ENCODE measurements at regions not wholly inside any gene's neighbourhood (a gene's known extent, or its start where the extent isn't known, plus 50 kb on each side); places are given as distances from the start of the nearest gene placed in this dataset.

DNA sequence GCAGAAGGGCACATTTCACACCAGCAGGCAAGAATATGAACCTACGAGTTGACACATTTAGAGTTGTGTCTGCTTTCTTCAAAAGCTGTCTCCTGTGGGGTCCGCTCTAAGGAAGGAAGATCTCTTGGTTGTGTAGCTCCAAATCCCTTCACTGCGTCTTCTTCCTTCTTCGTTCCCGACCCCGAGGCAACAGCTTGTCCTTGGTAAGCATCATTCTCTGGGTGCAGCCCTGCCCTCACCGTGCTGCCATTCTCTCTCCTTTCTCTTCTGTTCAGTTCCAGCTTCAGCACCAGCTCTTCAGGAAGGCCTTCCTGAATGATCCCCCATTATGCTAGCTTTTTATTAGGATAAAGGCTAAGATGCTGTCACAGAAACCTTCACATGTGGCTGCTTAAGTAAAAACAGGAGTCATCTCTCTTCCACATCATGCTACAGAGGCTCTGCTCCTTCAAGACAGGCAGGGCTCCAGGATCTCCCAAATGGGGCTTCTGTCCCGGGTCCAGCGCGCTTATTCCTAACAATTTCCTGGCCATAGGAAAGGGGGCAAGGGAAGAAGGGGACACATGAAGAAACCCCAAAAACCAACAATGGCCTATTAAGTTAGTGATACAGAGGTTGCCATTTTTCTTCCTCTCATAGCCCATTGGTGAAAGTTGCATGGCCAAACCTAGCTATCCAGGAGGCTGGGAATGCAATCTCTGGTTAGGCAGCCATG lies 52.2 kb upstream of the SHH start:
- TF ChIP-seq, protein P1, sequence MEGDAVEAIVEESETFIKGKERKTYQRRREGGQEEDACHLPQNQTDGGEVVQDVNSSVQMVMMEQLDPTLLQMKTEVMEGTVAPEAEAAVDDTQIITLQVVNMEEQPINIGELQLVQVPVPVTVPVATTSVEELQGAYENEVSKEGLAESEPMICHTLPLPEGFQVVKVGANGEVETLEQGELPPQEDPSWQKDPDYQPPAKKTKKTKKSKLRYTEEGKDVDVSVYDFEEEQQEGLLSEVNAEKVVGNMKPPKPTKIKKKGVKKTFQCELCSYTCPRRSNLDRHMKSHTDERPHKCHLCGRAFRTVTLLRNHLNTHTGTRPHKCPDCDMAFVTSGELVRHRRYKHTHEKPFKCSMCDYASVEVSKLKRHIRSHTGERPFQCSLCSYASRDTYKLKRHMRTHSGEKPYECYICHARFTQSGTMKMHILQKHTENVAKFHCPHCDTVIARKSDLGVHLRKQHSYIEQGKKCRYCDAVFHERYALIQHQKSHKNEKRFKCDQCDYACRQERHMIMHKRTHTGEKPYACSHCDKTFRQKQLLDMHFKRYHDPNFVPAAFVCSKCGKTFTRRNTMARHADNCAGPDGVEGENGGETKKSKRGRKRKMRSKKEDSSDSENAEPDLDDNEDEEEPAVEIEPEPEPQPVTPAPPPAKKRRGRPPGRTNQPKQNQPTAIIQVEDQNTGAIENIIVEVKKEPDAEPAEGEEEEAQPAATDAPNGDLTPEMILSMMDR (conservative IDR thresholded peaks at IDR 0.05 in 1 of 2, IDR thresholded peaks at IDR 0.05 in 1 of 2; ENCODE audit: extremely low read depth in 1 of 2, insufficient read depth in 1 of 2, low read depth in 1 of 2, low read length in 2 of 2), result no peak
- TF ChIP-seq EZH2 (IDR thresholded peaks at IDR 0.05; ENCODE audit: borderline replicate concordance, low read length), result no peak

Data from mammary epithelial cell (primary cell).